OCI-LY7 (cell line): ENCODE measurements at regions not wholly inside any gene's neighbourhood (a gene's known extent, or its start where the extent isn't known, plus 50 kb on each side); places are given as distances from the start of the nearest gene placed in this dataset.

Source experiments
- BruUV-seq: library from RNA; stranded (reverse); fragments of 400-500 nt; replicated peaks from 2 replicates; lab custom pipeline; 2021; lab: Mats Ljungman, UMichigan
- CTCF ChIA-PET: fragments of 300-600 bp; sonication (Branson Sonifier 250); formaldehyde crosslinking; loops from one replicate; lab custom pipeline; 2022; ENCODE audit warnings: antibody characterized with exemption; ENCODE audit not compliant: unreplicated experiment; lab: Charles Lee
- POLR2A ChIA-PET: fragments of 300-600 bp; sonication (Branson Sonifier 250); formaldehyde crosslinking; loops from one replicate; lab custom pipeline; 2022; ENCODE audit warnings: antibody characterized with exemption; lab: Charles Lee
- DNase-seq: peaks from one replicate; pipeline ENCODE4 v3.0.0-alpha.2; 2015; ENCODE audit warnings: low spot score
- H2AFZ ChIP-seq: fragments of 200-600 bp; sonication (generic), shearing (Covaris generic); 2 replicates; pipeline ENCODE4 v1.6.1; 2014; ENCODE audit warnings: mild to moderate bottlenecking, antibody characterized with exemption, low read length, moderate library complexity
- H3K27ac ChIP-seq: fragments of 200-600 bp; sonication (generic); 2 replicates; pipeline ENCODE4 v1.5.1; 2014; ENCODE audit warnings: mixed run types, low read depth, mild to moderate bottlenecking, moderate library complexity, low read length, inconsistent platforms; ENCODE audit not compliant: poor library complexity, severe bottlenecking
- H3K36me3 ChIP-seq: fragments of 200-600 bp; sonication (generic); 2 replicates; pipeline ENCODE4 v1.6.1; 2014; ENCODE audit warnings: mild to moderate bottlenecking, antibody characterized with exemption, low read length, moderate library complexity, mixed read lengths; ENCODE audit not compliant: insufficient read depth
- H3K4me1 ChIP-seq: fragments of 200-600 bp; sonication (generic); 2 replicates; pipeline ENCODE4 v1.5.1; 2014; ENCODE audit warnings: mild to moderate bottlenecking, low read length; ENCODE audit not compliant: insufficient read depth, poor library complexity, severe bottlenecking
- H3K4me2 ChIP-seq: fragments of 200-600 bp; sonication (generic); 2 replicates; pipeline ENCODE4 v1.6.1; 2014; ENCODE audit warnings: mild to moderate bottlenecking, low read length
- H3K4me3 ChIP-seq: fragments of 200-600 bp; sonication (generic); 2 replicates; pipeline ENCODE4 v1.5.1; 2014; ENCODE audit warnings: mild to moderate bottlenecking, low read depth, low read length; ENCODE audit not compliant: poor library complexity, severe bottlenecking
- H3K79me2 ChIP-seq: fragments of 200-600 bp; sonication (generic); 2 replicates; pipeline ENCODE4 v1.6.1; 2016; ENCODE audit warnings: low read depth, mild to moderate bottlenecking, low read length, moderate library complexity, mixed read lengths; ENCODE audit not compliant: insufficient read depth
- H3K9me2 ChIP-seq: fragments of 200-600 bp; sonication (generic); 2 replicates; pipeline ENCODE4 v1.6.1; 2016; ENCODE audit warnings: mild to moderate bottlenecking, low read length, mixed read lengths; ENCODE audit not compliant: insufficient read depth
- H3K9me3 ChIP-seq: fragments of 200-600 bp; sonication (generic); 2 replicates; pipeline ENCODE4 v1.6.1; 2014; ENCODE audit warnings: mild to moderate bottlenecking, mixed run types, low read length, mixed read lengths
- H4K20me1 ChIP-seq: fragments of 200-600 bp; sonication (generic); 2 replicates; pipeline ENCODE4 v1.6.1; 2014; ENCODE audit warnings: mild to moderate bottlenecking, antibody characterized with exemption, low read length, moderate library complexity, mixed read lengths; ENCODE audit not compliant: insufficient read depth
- CTCF ChIP-seq: fragments of 200-600 bp; sonication (generic); conservative IDR thresholded peaks from 2 replicates; pipeline ENCODE4 v1.5.1; 2014; ENCODE audit warnings: mild to moderate bottlenecking, antibody characterized with exemption, low read length, moderate library complexity, mixed read lengths
- EZH2phosphoT487 ChIP-seq: fragments of 200-600 bp; sonication (generic); IDR thresholded peaks from 2 replicates; pipeline ENCODE4 v1.6.1; 2018; ENCODE audit warnings: low read depth, borderline replicate concordance, mild to moderate bottlenecking, mixed run types, antibody characterized with exemption, low read length, moderate library complexity, mixed read lengths
- intact Hi-C: fragments of 100-400 bp; cut with micrococcal nuclease; formaldehyde crosslinking; loops from one replicate; pipeline ENCODE4 v1.10.0; 2022; ENCODE audit not compliant: unreplicated experiment

GRCh38 chr9:129393064-129393463, 215.0 kb upstream of the IER5L start:
- Histone ChIP-seq H3K4me1 (no peaks in the 10 kb centered on the region), H3K79me2 (no peaks in the 10 kb centered on the region), H3K9me2 (no peaks in the 10 kb centered on the region), H3K4me2 (no peak overlapping the region), H3K36me3 (no peaks in the 10 kb centered on the region), H3K4me3 (no peak overlapping the region), H3K9me3 (no peaks in the 10 kb centered on the region), H4K20me1 (no peaks in the 10 kb centered on the region), H2AFZ (no peak overlapping the region), H3K27ac (no peak overlapping the region)
- DNase-seq = no peak
- ChIA-PET CTCF (no interaction called here), POLR2A (interaction anchor here (0.7 kb wide), 1 partner anchor 206 kb away, joined by 3 read pairs; no protein-coding TSS in a partner anchor)
- TF ChIP-seq CTCF (no peak), EZH2phosphoT487 (no peak)
- intact Hi-C loops = no loop called here
- no TSS peak for BruUV-seq

DNA sequence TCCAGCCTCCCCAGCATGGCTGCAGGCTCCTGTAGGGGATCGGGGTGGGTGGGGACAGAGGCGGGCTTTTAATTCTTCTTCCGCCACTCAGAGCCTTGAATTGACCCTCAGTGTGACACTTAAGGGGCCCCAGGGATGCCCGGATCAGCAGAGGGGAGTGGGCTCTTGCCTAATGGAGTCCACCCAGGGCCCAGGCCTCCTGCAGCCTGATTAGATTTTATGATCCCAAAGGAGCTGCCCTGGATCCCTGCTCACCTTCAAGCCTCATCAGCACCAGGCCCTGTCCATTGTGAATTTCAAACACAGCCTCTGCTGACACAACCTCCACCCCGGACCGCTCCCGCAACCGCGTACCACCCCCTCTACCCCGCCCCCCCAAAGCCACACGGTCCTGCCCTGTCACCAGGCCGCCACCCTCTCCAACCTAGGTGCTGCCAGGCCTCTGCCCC, 214.1 kb upstream of the IER5L start:
- no peaks in the 10 kb centered on the region for H3K79me2 ChIP-seq
- no peak for TF ChIP-seq CTCF
- TF ChIP-seq EZH2phosphoT487 = no peak
- intact Hi-C loops = no loop called here
- H3K9me2 ChIP-seq = no peaks in the 10 kb centered on the region
- no TSS peak for BruUV-seq
- no peak overlapping the region for H3K4me3 ChIP-seq
- POLR2A ChIA-PET = interaction anchor here (0.6 kb wide), 1 partner anchor 21 kb away, joined by 3 read pairs; no protein-coding TSS in a partner anchor
- no peak overlapping the region for H3K4me2 ChIP-seq
- CTCF ChIA-PET = interaction anchor here (0.5 kb wide), 1 partner anchor 247 kb away, joined by 3 read pairs; no protein-coding TSS in a partner anchor
- H2AFZ ChIP-seq = no peak overlapping the region
- no peaks in the 10 kb centered on the region for H3K36me3 ChIP-seq
- no peak overlapping the region for H3K27ac ChIP-seq
- no peaks in the 10 kb centered on the region for H4K20me1 ChIP-seq
- DNase-seq = no peak
- H3K9me3 ChIP-seq = no peaks in the 10 kb centered on the region
- H3K4me1 ChIP-seq = no peaks in the 10 kb centered on the region

DNA sequence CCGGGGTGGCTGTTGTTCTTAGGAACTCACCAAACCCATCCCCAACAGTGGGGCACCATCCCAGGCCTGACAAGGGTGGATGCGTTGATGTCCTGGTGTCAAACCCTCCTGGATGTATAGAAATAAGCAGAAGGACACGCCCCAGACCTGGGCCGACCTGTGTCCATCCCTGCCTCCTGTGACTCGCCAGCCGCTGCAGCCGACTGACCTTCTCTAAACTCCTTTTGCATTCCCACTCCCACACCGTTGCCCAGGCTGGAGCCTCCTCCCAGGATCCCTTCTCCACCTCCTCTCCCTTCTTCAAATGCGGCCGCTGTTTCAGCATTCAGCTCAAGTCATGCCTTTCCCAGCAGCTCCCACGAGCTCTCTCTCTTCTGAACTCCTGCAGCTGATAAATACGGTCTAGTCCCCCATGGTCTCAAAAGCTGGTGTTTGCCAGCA, 213.2 kb upstream of the IER5L start:
- BruUV-seq = no TSS peak
- no peaks in the 10 kb centered on the region for H3K79me2 ChIP-seq
- no peak overlapping the region for H2AFZ ChIP-seq
- CTCF ChIA-PET = no interaction called here
- H3K4me2 ChIP-seq = no peak overlapping the region
- POLR2A ChIA-PET = interaction anchor here (0.5 to 0.6 kb wide), 2 partner anchors 22 to 32 kb away, joined by 3 read pairs; no protein-coding TSS in a partner anchor
- DNase-seq = no peak
- H3K9me2 ChIP-seq = no peaks in the 10 kb centered on the region
- TF ChIP-seq EZH2phosphoT487 = no peak
- no peak for TF ChIP-seq CTCF
- no peak overlapping the region for H3K4me3 ChIP-seq
- intact Hi-C loops = no loop called here
- no peaks in the 10 kb centered on the region for H4K20me1 ChIP-seq
- H3K27ac ChIP-seq = no peak overlapping the region
- no peaks in the 10 kb centered on the region for H3K36me3 ChIP-seq
- H3K4me1 ChIP-seq = no peaks in the 10 kb centered on the region
- H3K9me3 ChIP-seq = no peaks in the 10 kb centered on the region
